CD4-positive, alpha-beta T cell treated with Interleukin-10 for 1 hour (primary cell): ENCODE measurements at regions not wholly inside any gene's neighbourhood (a gene's known extent, or its start where the extent isn't known, plus 50 kb on each side); places are given as distances from the start of the nearest gene placed in this dataset.
"Not testable (repeated sequence)": the region's sequence is repeated elsewhere in the genome, so short reads cannot be mapped to it uniquely, and the experiment has no call there.

Experiments
- DNase-seq: peaks from one replicate; pipeline ENCODE4 v3.0.0-alpha.2; 2020

DNA sequence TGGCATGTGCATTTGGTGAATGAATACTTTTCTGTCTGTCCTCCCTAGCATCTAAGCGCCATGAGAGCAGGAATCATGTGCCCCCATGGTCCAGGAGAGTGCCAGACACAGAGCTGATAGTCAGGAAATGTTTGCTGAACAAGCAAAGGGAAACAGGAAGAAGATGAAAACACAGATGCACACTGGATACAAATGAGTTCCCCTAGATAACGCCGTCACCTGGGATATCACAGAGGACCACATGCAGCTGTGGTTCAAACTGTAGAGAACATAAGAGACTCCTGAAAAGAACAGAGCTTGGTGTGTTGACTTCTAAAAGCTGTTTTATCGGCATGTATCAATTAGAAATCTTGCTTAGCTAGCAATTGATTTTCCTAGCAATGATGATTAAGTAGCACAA is 293.7 kb downstream of the BTBD3 start:
- DNase-seq: no peak

- no peak for DNase-seq
Measured at GRCh38 chr20:12217382-12217781, 299.7 kb downstream of the BTBD3 start.

- no peak for DNase-seq
Measured at GRCh38 chr20:12219798-12220197, 302.1 kb downstream of the BTBD3 start.

DNA sequence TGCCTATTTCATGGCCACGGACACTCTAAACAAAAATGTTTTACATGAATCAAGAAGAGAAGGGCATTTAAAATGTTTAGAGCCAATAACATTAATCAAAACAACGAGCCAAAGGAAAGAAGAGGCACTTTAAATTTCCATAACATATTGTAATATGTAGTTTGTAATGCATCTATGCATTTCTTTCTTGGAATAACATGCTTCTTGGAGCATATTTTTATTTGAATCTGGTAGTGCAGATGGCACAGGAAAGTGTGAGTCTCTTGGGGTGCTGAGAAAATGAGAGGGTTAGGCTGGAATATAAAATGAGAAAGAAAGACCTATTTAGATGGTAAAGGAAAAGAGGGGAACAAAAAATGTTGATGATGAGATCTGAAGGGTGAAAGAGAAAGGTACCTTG is 305.4 kb downstream of the BTBD3 start:
- DNase-seq: no peak

- DNase-seq: no peak
Measured at GRCh38 chr20:12225898-12226297, 308.2 kb downstream of the BTBD3 start.

- DNase-seq: no peak
Measured at GRCh38 chr20:12229891-12230290, 312.2 kb downstream of the BTBD3 start.

DNA sequence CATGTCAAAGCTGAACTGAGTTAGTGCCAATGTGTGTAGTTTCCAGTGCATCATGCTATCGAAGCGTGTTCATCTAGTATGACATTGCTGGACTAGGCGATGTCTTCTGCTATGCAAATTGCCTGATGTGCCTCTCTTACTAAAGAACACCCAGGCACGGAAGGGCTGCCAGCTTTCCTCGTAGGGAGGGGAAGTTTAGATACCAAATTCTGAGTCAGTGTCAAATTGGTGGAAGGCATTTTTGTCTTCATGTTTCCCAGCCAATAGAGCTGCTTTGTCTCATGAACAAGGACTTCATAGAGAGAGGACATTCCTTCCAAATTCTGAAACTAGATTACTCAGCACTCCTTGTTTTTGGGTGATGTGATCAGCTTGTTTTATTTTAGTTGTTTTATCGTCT is 320.1 kb downstream of the BTBD3 start:
- DNase-seq: no peak

DNA sequence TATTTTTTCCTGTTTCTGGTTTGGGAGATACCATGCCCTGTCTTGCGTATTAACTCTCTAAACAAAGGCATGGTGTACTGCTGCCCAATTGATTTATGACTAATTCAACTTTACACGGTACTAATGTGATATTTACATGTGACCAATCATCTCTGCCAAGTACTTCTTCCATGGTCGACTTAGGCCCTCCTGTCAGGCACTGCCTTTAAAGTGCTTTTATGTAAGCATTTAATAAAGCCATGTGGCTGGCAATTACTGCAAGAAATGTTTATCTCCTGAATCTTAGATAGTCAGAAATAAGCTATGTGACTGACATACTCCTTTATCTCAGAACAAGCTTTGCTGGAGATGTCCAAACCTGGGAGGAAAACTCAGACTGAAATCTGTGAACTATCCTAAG is 323.4 kb downstream of the BTBD3 start:
- no peak for DNase-seq

- no peak for DNase-seq
Measured at GRCh38 chr20:12243327-12243726, 325.6 kb downstream of the BTBD3 start.

DNA sequence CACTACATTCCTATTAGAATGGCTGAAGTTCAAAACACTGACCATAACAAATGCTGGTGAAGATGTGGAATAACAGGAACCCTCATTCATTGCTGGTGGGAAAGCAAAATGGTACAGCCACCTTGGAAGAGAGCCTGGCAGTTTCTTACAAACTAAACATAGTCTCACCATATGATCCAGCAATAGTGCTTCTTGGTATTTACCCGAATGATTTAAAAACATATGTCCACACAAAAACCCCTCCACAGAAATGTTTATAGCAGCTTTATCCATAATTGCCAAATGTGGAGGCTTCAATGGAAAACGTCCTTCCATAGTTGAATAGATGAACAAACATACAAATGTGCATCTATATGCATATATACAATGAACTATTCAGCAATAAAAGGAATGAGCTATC is 330.8 kb downstream of the BTBD3 start:
- no peak for DNase-seq

GRCh38 chr20:12250661-12251060 is 333.0 kb downstream of the BTBD3 start:
- DNase-seq: not testable (repeated sequence)

- no peak for DNase-seq
Measured at GRCh38 chr20:12252793-12253192, 335.1 kb downstream of the BTBD3 start.

- no peak for DNase-seq
Measured at GRCh38 chr20:12255461-12255970, 337.8 kb downstream of the BTBD3 start.

DNA sequence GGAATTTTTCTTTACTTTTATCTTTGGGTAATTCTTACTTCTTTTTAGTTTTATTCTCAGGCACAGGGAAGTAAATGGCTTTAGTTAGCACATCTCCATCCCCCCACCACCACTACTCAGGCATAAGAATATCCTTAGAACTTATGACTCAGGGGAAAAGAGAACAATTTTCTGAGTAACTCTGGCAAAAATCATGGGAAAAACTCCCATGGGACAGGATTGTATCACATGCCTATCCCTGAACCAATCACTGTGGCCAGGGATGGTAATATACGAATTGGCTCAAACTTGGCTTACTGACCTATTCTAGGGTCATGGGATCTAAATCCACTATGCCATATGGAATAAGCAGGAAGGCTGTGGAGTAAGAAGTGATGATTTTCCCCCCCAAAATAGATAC is 339.1 kb downstream of the BTBD3 start:
- DNase-seq: no peak

DNA sequence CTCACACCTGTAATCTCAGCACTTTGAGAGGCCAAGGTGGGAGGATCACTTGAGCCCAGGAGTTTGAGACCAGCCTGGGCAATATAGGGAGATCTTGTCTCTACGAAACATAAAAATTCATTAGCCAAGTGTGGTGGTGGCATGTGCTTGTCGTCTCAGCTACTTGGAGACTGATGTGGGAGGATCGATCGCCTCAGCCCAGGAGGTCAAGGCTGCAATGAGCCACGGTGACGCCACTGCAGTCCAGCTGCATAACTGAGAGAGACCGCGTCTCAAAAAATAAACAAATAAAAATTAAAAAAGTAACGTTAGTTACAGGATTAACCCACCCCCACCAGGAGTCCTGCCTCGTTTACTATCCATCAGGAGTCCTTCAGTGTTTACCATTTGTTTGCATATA is 345.1 kb downstream of the BTBD3 start:
- DNase-seq: no peak

DNA sequence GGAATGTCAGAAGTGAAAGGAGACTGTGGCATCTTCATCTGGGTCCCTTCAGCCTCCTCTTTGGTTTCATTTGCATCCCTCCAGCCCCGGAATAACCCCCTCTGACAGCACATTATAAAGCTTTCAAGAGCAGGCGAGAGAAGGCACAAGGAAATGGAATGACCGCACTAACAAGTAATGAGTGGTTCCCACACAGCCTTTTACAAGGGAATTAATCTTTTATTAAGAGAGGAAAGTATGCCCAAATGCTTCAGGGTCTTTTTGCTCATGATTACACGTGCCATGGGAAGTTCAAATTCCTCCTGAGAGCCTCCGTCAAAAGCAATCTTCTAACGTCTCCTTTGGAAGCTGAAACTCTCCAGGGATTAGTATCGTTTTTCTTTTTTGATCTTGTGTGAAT is 347.0 kb downstream of the BTBD3 start:
- no peak for DNase-seq

GRCh38 chr20:12265662-12266061 is 348.0 kb downstream of the BTBD3 start:
- no peak for DNase-seq

GRCh38 chr20:12269579-12269978 is 351.9 kb downstream of the BTBD3 start:
- no peak for DNase-seq

GRCh38 chr20:12270863-12271262 is 353.2 kb downstream of the BTBD3 start:
- DNase-seq: no peak

DNA sequence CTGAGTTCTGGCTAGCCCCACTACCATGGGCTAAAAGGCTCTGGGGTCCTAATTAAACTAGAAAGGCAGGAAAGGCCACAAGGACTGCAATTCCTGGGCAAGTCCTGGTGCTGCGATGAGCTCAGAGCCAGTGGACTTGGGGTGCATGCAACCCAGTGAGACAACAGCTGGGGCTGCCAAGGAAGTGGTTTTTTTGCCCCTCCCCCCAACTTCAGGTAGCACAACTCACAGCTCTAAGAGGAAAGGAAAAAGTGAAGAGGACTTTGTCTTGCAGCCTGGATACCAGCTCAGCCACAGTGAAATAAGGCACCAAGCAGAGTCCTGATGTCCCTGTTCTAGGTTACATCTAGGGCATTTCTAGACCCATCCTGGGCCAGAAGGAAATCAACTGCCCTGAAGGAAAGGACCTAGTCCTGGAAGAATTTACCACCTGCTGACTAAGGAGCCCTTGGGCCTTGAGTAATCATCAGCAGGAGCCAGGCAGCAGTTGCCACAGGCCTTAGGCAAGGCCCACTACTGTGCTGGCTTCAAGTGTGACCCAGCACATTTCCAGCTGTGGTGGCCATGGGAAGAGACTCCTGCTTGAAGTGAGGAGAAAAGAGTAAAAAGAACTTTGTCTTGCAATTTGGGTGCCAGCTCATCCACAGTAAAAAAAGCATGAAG is 358.4 kb downstream of the BTBD3 start:
- DNase-seq: no peak

DNA sequence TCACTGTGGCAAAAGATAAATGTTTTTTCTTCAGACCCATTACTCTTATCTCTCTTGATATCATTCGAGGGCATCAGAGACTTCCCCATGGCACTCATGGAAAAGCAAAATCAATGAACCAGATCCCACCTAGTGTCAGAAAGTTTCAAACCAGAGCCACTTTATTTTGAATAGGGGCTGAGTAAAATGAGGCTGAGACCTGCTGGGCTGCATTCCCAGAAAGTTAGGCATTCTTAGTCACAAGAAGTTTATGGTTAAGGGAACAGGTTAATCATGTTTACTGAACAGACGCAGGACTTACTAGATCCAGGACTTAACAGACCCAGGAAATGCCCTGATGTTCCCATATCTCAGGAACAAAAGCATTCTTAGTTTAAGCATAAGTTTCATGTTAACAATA is 369.9 kb downstream of the BTBD3 start:
- DNase-seq: no peak

GRCh38 chr20:12289465-12289864 is 371.8 kb downstream of the BTBD3 start:
- DNase-seq: no peak

DNA sequence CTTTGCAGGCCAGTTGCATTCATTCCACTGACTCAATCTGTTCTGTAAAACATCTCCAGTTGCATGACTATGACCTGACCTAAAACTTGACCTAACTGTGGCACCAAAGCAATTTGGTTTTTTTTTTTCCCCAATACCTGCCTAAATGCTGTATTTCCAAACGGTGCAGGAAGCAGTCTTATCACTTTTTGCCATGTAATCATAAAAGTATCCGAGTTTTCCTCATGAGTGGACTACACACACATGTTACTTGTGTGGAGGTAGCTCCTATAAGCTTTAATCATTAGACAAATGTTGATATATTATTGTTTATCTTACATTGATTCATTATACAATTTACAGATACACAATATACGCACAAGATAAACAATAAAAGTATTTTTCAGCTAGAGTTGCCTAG is 373.7 kb downstream of the BTBD3 start:
- no peak for DNase-seq

GRCh38 chr20:12293900-12294299 is 376.2 kb downstream of the BTBD3 start:
- no peak for DNase-seq

GRCh38 chr20:12294678-12295077 is 377.0 kb downstream of the BTBD3 start:
- DNase-seq: no peak
